HEK293T (cell line): ENCODE measurements at regions not wholly inside any gene's neighbourhood (a gene's known extent, or its start where the extent isn't known, plus 50 kb on each side); places are given as distances from the start of the nearest gene placed in this dataset.

Experiments
- FOXK2 ChIP-seq: fragments of 450-650 bp; IDR thresholded peaks from 2 replicates; pipeline ENCODE4 v1.6.1; 2016; ENCODE audit warnings: mild to moderate bottlenecking
- HDGF ChIP-seq: fragments of 450-650 bp; IDR thresholded peaks from 2 replicates; pipeline ENCODE4 v1.6.1; 2017; ENCODE audit warnings: antibody characterized with exemption, borderline replicate concordance
- SUZ12 ChIP-seq: fragments of 450-650 bp; IDR thresholded peaks from 2 replicates; pipeline ENCODE4 v1.6.1; 2016; ENCODE audit warnings: mild to moderate bottlenecking

DNA sequence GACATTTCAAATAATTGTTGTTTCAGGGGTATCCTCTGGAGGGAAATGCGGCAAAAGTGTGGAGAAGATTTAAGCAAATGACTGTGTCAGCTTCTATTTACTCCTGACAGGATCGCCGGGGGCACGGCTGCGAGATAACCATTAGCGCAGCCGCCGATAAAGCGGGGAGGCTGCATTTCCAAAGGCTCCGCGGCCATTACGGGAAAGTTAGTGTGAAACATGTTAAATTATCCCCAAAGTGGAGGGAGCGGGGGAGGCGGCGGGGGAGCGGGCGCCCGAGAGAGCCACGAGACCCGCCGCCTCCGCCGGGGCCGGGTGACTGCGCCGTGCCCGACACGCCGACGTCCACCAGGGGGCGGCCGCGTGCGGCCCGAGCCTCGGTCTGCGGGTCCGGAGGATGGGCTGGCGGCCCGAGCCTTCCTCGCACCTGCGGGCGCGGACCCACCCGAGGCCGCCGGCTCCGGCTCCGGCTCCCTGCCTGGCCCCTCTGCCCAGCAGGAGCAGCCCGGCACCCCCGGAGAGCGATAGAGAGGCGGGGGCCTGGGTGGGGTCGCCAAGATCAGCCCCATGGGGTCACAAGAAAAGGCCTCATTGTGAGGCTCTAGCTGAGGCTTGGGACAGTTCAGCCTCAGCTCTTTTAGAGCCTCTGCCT, 74.4 kb upstream of the PAX2 start:
- TF ChIP-seq SUZ12, result no peak
- TF ChIP-seq FOXK2, result no peak
- no peak for TF ChIP-seq HDGF
